ENCODE measurements at regions not wholly inside any gene's neighbourhood (a gene's known extent, or its start where the extent isn't known, plus 50 kb on each side); places are given as distances from the start of the nearest gene placed in this dataset.

DNA sequence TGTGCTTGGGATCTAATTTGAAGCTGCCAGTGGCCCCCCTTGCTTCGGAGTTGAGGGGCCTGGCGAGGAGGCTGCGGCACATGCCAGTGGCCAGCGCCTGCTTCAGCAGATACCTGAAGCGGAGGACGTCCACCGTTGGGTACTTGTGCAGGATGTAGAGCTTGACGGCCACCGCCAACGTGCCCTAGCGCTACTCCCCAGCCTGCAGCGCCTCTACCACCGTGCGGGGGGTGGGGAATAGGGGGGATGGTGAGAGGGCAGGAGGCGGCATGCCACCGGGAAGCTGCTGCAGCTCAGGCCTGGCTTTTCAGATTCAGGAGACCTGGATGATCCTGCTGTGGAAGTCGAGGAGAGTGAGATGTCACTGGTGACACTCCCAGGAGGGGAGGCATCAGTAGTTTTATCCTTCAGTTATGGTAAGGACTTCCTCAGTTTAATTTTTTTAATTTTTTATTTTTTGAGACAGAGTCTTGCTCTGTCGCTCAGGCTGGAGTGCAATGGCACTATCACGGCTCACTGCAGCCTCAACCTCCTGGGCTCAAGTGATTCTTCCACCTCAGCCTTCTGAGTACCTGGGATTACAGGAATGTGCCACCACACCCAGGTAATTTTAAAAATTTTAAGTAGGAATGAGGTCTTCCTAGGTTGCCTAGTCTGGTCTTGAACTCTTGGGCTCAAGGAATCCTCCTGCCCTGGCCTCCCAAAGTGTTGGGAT, 150.6 kb upstream of the FRMD4B start:
- Histone ChIP-seq H3K4me1 (peaks cover 2 to 12% (median 3%) of the 10 kb centered on the region in 4 donors), H3K9me3 (no peaks in the 10 kb centered on the region), H3K27me3 (peaks cover 0 to 9% (median 8%) of the 10 kb centered on the region in 3 donors), H3K27ac (no peak overlapping the region), H3K36me3 (no peaks in the 10 kb centered on the region), H3K4me3 (no peak overlapping the region)
- intact Hi-C loops (cut with DNase I; ENCODE audit: low total_unique reads), result no loop called here
- TF ChIP-seq, protein P1, sequence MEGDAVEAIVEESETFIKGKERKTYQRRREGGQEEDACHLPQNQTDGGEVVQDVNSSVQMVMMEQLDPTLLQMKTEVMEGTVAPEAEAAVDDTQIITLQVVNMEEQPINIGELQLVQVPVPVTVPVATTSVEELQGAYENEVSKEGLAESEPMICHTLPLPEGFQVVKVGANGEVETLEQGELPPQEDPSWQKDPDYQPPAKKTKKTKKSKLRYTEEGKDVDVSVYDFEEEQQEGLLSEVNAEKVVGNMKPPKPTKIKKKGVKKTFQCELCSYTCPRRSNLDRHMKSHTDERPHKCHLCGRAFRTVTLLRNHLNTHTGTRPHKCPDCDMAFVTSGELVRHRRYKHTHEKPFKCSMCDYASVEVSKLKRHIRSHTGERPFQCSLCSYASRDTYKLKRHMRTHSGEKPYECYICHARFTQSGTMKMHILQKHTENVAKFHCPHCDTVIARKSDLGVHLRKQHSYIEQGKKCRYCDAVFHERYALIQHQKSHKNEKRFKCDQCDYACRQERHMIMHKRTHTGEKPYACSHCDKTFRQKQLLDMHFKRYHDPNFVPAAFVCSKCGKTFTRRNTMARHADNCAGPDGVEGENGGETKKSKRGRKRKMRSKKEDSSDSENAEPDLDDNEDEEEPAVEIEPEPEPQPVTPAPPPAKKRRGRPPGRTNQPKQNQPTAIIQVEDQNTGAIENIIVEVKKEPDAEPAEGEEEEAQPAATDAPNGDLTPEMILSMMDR (IDR thresholded peaks at IDR 0.05), result no peak
- TF ChIP-seq POLR2A (IDR thresholded peaks at IDR 0.05) (no peak), EP300 (IDR thresholded peaks at IDR 0.05) (no peak), POLR2AphosphoS5 (IDR thresholded peaks at IDR 0.05) (no peak)
- 76 to 89% (median 82%) methylated on average over 14 to 19 of the region's 19 CpGs for WGBS, 5 donors
- DNase-seq, result no peak

DNA sequence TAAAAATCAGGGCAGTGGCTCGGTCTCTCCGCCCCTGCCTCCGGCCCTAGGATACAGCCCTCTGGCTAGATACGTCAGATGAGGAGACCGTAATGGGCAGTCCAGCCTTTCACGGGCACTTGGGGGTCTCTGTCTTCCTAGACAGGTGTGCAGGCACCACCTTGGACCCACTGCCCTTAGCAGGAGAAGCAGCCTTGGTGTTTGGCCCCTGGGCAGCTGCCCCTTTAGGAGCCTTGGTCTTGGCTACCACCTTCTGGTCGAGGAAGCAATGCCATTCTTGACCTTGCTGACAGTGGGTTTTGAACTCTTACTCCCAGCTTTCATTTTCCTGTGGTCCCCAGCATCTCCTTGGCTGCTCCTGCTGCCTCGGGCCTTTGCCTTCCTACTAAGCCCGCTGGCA, 149.7 kb upstream of the FRMD4B start:
- WGBS, 5 donors, result 78 to 89% (median 87%) methylated on average over 9 of the region's 9 CpGs
- intact Hi-C loops (cut with DNase I; ENCODE audit: low total_unique reads), result no loop called here
- no peaks in the 10 kb centered on the region for H3K9me3 ChIP-seq
- no peak for DNase-seq
- H3K27ac ChIP-seq, result no peak overlapping the region
- no peaks in the 10 kb centered on the region for H3K36me3 ChIP-seq
- no peak overlapping the region for H3K4me3 ChIP-seq
- peaks cover 0 to 7% (median 0%) of the 10 kb centered on the region in 4 donors for H3K4me1 ChIP-seq
- peaks cover 0 to under 1% (median 0%) of the 10 kb centered on the region in 3 donors for H3K27me3 ChIP-seq
- TF ChIP-seq, protein P1 (IDR thresholded peaks at IDR 0.05), result no peak
- TF ChIP-seq POLR2A (IDR thresholded peaks at IDR 0.05) (no peak), EP300 (IDR thresholded peaks at IDR 0.05) (no peak), POLR2AphosphoS5 (IDR thresholded peaks at IDR 0.05) (no peak)

GRCh38 chr3:69532547-69533224, 146.8 kb upstream of the FRMD4B start:
- Histone ChIP-seq H3K4me1 (no peaks in the 10 kb centered on the region), H3K4me3 (no peak overlapping the region), H3K9me3 (no peaks in the 10 kb centered on the region), H3K36me3 (no peaks in the 10 kb centered on the region), H3K27me3 (no peaks in the 10 kb centered on the region), H3K27ac (no peak overlapping the region)
- WGBS, 5 donors, result 42 to 68% (median 60%) methylated on average over 3 to 5 of the region's 5 CpGs
- no peak for DNase-seq
- intact Hi-C loops (cut with DNase I; ENCODE audit: low total_unique reads), result no loop called here
- TF ChIP-seq POLR2AphosphoS5 (IDR thresholded peaks at IDR 0.05) (no peak), EP300 (IDR thresholded peaks at IDR 0.05) (no peak), POLR2A (IDR thresholded peaks at IDR 0.05) (no peak)
- TF ChIP-seq, protein P1 (IDR thresholded peaks at IDR 0.05), result no peak

GRCh38 chr3:69531576-69532546, 146.0 kb upstream of the FRMD4B start:
- Histone ChIP-seq H3K36me3 (no peaks in the 10 kb centered on the region), H3K4me3 (no peak overlapping the region), H3K9me3 (no peaks in the 10 kb centered on the region), H3K27me3 (no peaks in the 10 kb centered on the region), H3K27ac (no peak overlapping the region), H3K4me1 (no peaks in the 10 kb centered on the region)
- intact Hi-C loops (cut with DNase I; ENCODE audit: low total_unique reads), result no loop called here
- TF ChIP-seq, protein P1 (IDR thresholded peaks at IDR 0.05), result no peak
- TF ChIP-seq POLR2A (IDR thresholded peaks at IDR 0.05) (no peak), POLR2AphosphoS5 (IDR thresholded peaks at IDR 0.05) (no peak), EP300 (IDR thresholded peaks at IDR 0.05) (no peak)
- DNase-seq, result no peak
- WGBS, 5 donors, result 52 to 62% (median 57%) methylated on average over 3 of the region's 3 CpGs

Data from stomach (tissue), 8 donors.